ENCODE measurements at regions not wholly inside any gene's neighbourhood (a gene's known extent, or its start where the extent isn't known, plus 50 kb on each side); places are given as distances from the start of the nearest gene placed in this dataset.
"Not testable (repeated sequence)": the region's sequence is repeated elsewhere in the genome, so short reads cannot be mapped to it uniquely, and the experiment has no call there.

- TF ChIP-seq CTCF (conservative IDR thresholded peaks at IDR 0.05; ENCODE audit: low read depth, low read length); EZH2 (IDR thresholded peaks at IDR 0.05; ENCODE audit: low read length, unreplicated experiment): not testable (repeated sequence)
These were observed 151.1 kb downstream of the ATP6V0E2 start for GRCh38 chr7:150024550-150025490.

Measured in PC-3 (cell line).